Gastrocnemius medialis (tissue), 4 donors: ENCODE measurements at regions not wholly inside any gene's neighbourhood (a gene's known extent, or its start where the extent isn't known, plus 50 kb on each side); places are given as distances from the start of the nearest gene placed in this dataset.

Experiments
- CTCF ChIP-seq, 5 experiments: fragments of 450-650 bp in 3 of 5; fragments of 200-600 bp in 2 of 5; sonication (generic) in 2 of 5; IDR thresholded peaks in 4 of 5; conservative IDR thresholded peaks in 1 of 5; 1 replicate in 4 of 5; 2 replicates in 1 of 5; pipeline ENCODE4 v1.5.1; 2016 to 2019; ENCODE audit warnings: antibody characterized with exemption in 5 of 5, mild to moderate bottlenecking in 3 of 5, moderate library complexity in 3 of 5
- POLR2A ChIP-seq, 2 donors: fragments of 450-650 bp; IDR thresholded peaks; one replicate each; pipeline ENCODE4 v1.6.1; 2017; ENCODE audit warnings: antibody characterized with exemption in 2 of 2, mild to moderate bottlenecking in 2 of 2, moderate library complexity in 2 of 2

GRCh38 chr10:47164800-47165128 is 135.2 kb upstream of the GDF10 start:
- no peak for TF ChIP-seq POLR2A (IDR thresholded peaks at IDR 0.05)
- TF ChIP-seq CTCF (IDR thresholded peaks at IDR 0.05 in 4 of 5, conservative IDR thresholded peaks at IDR 0.05 in 1 of 5): no peak
